ENCODE measurements at regions not wholly inside any gene's neighbourhood (a gene's known extent, or its start where the extent isn't known, plus 50 kb on each side); places are given as distances from the start of the nearest gene placed in this dataset.

DNA sequence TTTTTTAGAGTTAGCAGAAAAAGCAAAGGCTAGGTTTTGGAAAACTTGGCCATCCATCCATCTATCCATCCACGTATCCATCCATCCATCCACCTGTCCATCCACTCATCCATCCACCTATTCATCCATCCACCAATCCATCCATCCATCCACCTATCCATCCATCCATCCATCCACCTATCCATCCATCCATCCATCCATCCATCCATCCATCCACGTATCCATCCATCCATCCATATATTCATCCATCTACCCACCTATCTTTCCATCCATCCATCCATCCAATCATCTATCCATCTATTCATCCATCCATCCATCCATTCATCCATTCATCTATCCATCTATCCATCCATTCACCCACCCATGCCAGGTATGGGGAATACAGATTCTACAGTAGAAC, 81.7 kb upstream of the MPP7 start:
- TF ChIP-seq, protein P1, sequence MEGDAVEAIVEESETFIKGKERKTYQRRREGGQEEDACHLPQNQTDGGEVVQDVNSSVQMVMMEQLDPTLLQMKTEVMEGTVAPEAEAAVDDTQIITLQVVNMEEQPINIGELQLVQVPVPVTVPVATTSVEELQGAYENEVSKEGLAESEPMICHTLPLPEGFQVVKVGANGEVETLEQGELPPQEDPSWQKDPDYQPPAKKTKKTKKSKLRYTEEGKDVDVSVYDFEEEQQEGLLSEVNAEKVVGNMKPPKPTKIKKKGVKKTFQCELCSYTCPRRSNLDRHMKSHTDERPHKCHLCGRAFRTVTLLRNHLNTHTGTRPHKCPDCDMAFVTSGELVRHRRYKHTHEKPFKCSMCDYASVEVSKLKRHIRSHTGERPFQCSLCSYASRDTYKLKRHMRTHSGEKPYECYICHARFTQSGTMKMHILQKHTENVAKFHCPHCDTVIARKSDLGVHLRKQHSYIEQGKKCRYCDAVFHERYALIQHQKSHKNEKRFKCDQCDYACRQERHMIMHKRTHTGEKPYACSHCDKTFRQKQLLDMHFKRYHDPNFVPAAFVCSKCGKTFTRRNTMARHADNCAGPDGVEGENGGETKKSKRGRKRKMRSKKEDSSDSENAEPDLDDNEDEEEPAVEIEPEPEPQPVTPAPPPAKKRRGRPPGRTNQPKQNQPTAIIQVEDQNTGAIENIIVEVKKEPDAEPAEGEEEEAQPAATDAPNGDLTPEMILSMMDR (IDR thresholded peaks at IDR 0.05), result no peak
- TF ChIP-seq POLR2A (IDR thresholded peaks at IDR 0.05), result no peak

All from body of pancreas (tissue), 4 donors.